ENCODE measurements at regions not wholly inside any gene's neighbourhood (a gene's known extent, or its start where the extent isn't known, plus 50 kb on each side); places are given as distances from the start of the nearest gene placed in this dataset.

- TF ChIP-seq POLR2A (IDR thresholded peaks at IDR 0.05; ENCODE audit: low read depth, low read length) (no peak), TAF1 (IDR thresholded peaks at IDR 0.05; ENCODE audit: borderline replicate concordance, low read depth, low read length) (no peak), POLR2AphosphoS5 (IDR thresholded peaks at IDR 0.05; ENCODE audit: low read depth, low read length) (no peak)
Observed at GRCh38 chr1:217105437-217105836, 382.2 kb upstream of the ESRRG start.

Measured in GM12892 (cell line).